HG02870 (cell line): ENCODE measurements at regions not wholly inside any gene's neighbourhood (a gene's known extent, or its start where the extent isn't known, plus 50 kb on each side); places are given as distances from the start of the nearest gene placed in this dataset.
"Not testable (repeated sequence)": the region's sequence is repeated elsewhere in the genome, so short reads cannot be mapped to it uniquely, and the experiment has no call there.

Experiments
- ATAC-seq: cut with Tn5 transposase; IDR thresholded peaks from one replicate; pipeline ENCODE4 v1.9.1; 2021; ENCODE audit warnings: mild to moderate bottlenecking, moderate library complexity; ENCODE audit not compliant: unreplicated experiment

GRCh38 chr1:192862271-192862670 lies 53.4 kb downstream of the RGS2 start:
- ATAC-seq = no peak

GRCh38 chr1:192866241-192866868 lies 57.5 kb downstream of the RGS2 start:
- ATAC-seq = no peak

GRCh38 chr1:192867180-192867579 lies 58.3 kb downstream of the RGS2 start:
- no peak for ATAC-seq

- no peak for ATAC-seq
Observed at GRCh38 chr1:192869308-192869940, 60.6 kb downstream of the RGS2 start.

GRCh38 chr1:192872010-192872409 lies 63.2 kb downstream of the RGS2 start:
- ATAC-seq = no peak

- ATAC-seq = no peak
Observed at GRCh38 chr1:192873836-192874235, 65.0 kb downstream of the RGS2 start.

- no peak for ATAC-seq
Observed at GRCh38 chr1:192876633-192877032, 67.8 kb downstream of the RGS2 start.

- no peak for ATAC-seq
Observed at GRCh38 chr1:192877283-192877886, 68.5 kb downstream of the RGS2 start.

GRCh38 chr1:192878249-192878648 lies 69.4 kb downstream of the RGS2 start:
- no peak for ATAC-seq

- ATAC-seq = no peak
Observed at GRCh38 chr1:192879406-192879805, 70.6 kb downstream of the RGS2 start.

- no peak for ATAC-seq
Observed at GRCh38 chr1:192880231-192880630, 71.4 kb downstream of the RGS2 start.

- ATAC-seq = no peak
Observed at GRCh38 chr1:192884241-192884640, 75.4 kb downstream of the RGS2 start.

- not testable (repeated sequence) for ATAC-seq
Observed at GRCh38 chr1:192885387-192885786, 76.5 kb downstream of the RGS2 start.

GRCh38 chr1:192887426-192887825 lies 78.6 kb downstream of the RGS2 start:
- no peak for ATAC-seq

GRCh38 chr1:192888574-192888973 lies 79.7 kb downstream of the RGS2 start:
- no peak for ATAC-seq

GRCh38 chr1:192889082-192889481 lies 80.2 kb downstream of the RGS2 start:
- ATAC-seq = no peak

GRCh38 chr1:192890134-192890533 lies 81.3 kb downstream of the RGS2 start:
- ATAC-seq = no peak

- ATAC-seq = no peak
Observed at GRCh38 chr1:192892934-192893333, 84.1 kb downstream of the RGS2 start.

- not testable (repeated sequence) for ATAC-seq
Observed at GRCh38 chr1:192895487-192895886, 86.6 kb downstream of the RGS2 start.

GRCh38 chr1:192896376-192896775 lies 87.5 kb downstream of the RGS2 start:
- no peak for ATAC-seq

- ATAC-seq = no peak
Observed at GRCh38 chr1:192901500-192901899, 92.7 kb downstream of the RGS2 start.

- no peak for ATAC-seq
Observed at GRCh38 chr1:192903142-192903541, 94.3 kb downstream of the RGS2 start.
